ENCODE measurements at regions not wholly inside any gene's neighbourhood (a gene's known extent, or its start where the extent isn't known, plus 50 kb on each side); places are given as distances from the start of the nearest gene placed in this dataset.
A peak's percentile ranks its signal among the peaks of the same experiment; 100 is the strongest.

- POLR2A ChIA-PET (ENCODE audit: unreplicated experiment): interaction anchor here (0.7 kb wide), 1 partner anchor 970 kb away, joined by 3 read pairs; no protein-coding TSS in a partner anchor
- Histone ChIP-seq H3K4me2 (ENCODE audit: low read length) (no peak overlapping the region), H3K9ac (ENCODE audit: low read length) (no peak overlapping the region), H3K27ac (ENCODE audit: low read length) (no peak overlapping the region), H3K36me3 (ENCODE audit: low read depth, low read length) (no peaks in the 10 kb centered on the region), H3F3A (ENCODE audit: low read length, unreplicated experiment) (no peaks in the 10 kb centered on the region), H3K27me3 (ENCODE audit: low read length) (no peaks in the 10 kb centered on the region), H3K79me2 (ENCODE audit: low read length) (no peaks in the 10 kb centered on the region), H2AFZ (ENCODE audit: low read length) (no peak overlapping the region), H3K4me1 (ENCODE audit: insufficient read depth, low read length) (peaks cover 9% of the 10 kb centered on the region; the same call in 1 of the 2 replicates), H3K9me3 (ENCODE audit: low read length) (no peaks in the 10 kb centered on the region), H3K4me3 (ENCODE audit: low read length) (no peak overlapping the region), H3K9me2 (replicated peaks; ENCODE audit: low read length) (no peaks in the 10 kb centered on the region), H4K20me1 (ENCODE audit: low read length) (no peaks in the 10 kb centered on the region)
- TF ChIP-seq EZH2phosphoT487 (IDR thresholded peaks at IDR 0.05; ENCODE audit: borderline replicate concordance, low read length) (no peak), EZH2 (IDR thresholded peaks at IDR 0.05; ENCODE audit: low read length, unreplicated experiment) (no peak)
- TF ChIP-seq, protein P1, sequence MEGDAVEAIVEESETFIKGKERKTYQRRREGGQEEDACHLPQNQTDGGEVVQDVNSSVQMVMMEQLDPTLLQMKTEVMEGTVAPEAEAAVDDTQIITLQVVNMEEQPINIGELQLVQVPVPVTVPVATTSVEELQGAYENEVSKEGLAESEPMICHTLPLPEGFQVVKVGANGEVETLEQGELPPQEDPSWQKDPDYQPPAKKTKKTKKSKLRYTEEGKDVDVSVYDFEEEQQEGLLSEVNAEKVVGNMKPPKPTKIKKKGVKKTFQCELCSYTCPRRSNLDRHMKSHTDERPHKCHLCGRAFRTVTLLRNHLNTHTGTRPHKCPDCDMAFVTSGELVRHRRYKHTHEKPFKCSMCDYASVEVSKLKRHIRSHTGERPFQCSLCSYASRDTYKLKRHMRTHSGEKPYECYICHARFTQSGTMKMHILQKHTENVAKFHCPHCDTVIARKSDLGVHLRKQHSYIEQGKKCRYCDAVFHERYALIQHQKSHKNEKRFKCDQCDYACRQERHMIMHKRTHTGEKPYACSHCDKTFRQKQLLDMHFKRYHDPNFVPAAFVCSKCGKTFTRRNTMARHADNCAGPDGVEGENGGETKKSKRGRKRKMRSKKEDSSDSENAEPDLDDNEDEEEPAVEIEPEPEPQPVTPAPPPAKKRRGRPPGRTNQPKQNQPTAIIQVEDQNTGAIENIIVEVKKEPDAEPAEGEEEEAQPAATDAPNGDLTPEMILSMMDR (conservative IDR thresholded peaks at IDR 0.05; ENCODE audit: low read depth, low read length): no peak
- intact Hi-C loops (cut with micrococcal nuclease): no loop called here
- BruUV-seq (replicated peaks): no TSS peak
- ATAC-seq (no peak), DNase-seq (no peak)
- CTCF ChIA-PET: no interaction called here
Measured at GRCh38 chrX:39945709-39946108, 152.0 kb downstream of the BCOR start.

GRCh38 chrX:39946822-39947221 is 150.9 kb downstream of the BCOR start:
- H3K27me3 ChIP-seq (ENCODE audit: low read length): no peaks in the 10 kb centered on the region
- POLR2A ChIA-PET (ENCODE audit: unreplicated experiment): no interaction called here
- H3K9me3 ChIP-seq (ENCODE audit: low read length): no peaks in the 10 kb centered on the region
- no peaks in the 10 kb centered on the region for H4K20me1 ChIP-seq (ENCODE audit: low read length)
- no peaks in the 10 kb centered on the region for H3F3A ChIP-seq (ENCODE audit: low read length, unreplicated experiment)
- no peak for TF ChIP-seq EZH2phosphoT487 (IDR thresholded peaks at IDR 0.05; ENCODE audit: borderline replicate concordance, low read length)
- TF ChIP-seq, protein P1 (conservative IDR thresholded peaks at IDR 0.05; ENCODE audit: low read depth, low read length): no peak
- TF ChIP-seq EZH2 (IDR thresholded peaks at IDR 0.05; ENCODE audit: low read length, unreplicated experiment): no peak
- no TSS peak for BruUV-seq (replicated peaks)
- H3K9me2 ChIP-seq (replicated peaks; ENCODE audit: low read length): no peaks in the 10 kb centered on the region
- no peak overlapping the region for H3K9ac ChIP-seq (ENCODE audit: low read length)
- peak overlapping the region; percentile 25; the same call in 1 of the 2 replicates for H3K27ac ChIP-seq (ENCODE audit: low read length)
- CTCF ChIA-PET: no interaction called here
- H3K4me3 ChIP-seq (ENCODE audit: low read length): no peak overlapping the region
- no peaks in the 10 kb centered on the region for H3K36me3 ChIP-seq (ENCODE audit: low read depth, low read length)
- ATAC-seq (peak; percentile 77), DNase-seq (peak; percentile 77)
- no peak overlapping the region for H3K4me2 ChIP-seq (ENCODE audit: low read length)
- H3K4me1 ChIP-seq (ENCODE audit: insufficient read depth, low read length): peaks cover 9% of the 10 kb centered on the region; the same call in 1 of the 2 replicates
- H3K79me2 ChIP-seq (ENCODE audit: low read length): no peaks in the 10 kb centered on the region
- H2AFZ ChIP-seq (ENCODE audit: low read length): no peak overlapping the region
- intact Hi-C loops (cut with micrococcal nuclease): no loop called here

DNA sequence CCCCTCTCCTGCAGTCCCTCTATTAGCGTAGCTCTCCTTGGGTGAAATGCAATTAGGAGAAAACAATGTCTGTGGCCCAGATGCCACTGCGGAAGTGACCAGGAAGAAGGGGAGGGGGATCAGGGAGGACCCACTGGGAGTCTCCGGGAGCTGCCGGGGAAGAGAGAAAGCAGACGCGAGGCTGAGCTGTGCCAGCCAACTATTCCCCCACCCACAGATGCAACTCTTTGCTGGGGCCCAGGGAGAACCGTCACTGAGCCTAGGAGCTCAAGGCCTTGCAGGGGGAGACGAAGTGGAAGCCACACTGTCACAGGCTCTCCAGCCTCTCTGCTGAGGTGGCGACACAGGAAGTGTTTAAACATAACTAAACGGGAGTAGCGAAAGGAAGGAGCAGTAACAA is 149.2 kb downstream of the BCOR start:
- Histone ChIP-seq H3F3A (ENCODE audit: low read length, unreplicated experiment) (no peaks in the 10 kb centered on the region), H3K27ac (ENCODE audit: low read length) (no peak overlapping the region), H3K4me2 (ENCODE audit: low read length) (no peak overlapping the region), H3K79me2 (ENCODE audit: low read length) (no peaks in the 10 kb centered on the region), H3K4me3 (ENCODE audit: low read length) (no peak overlapping the region), H4K20me1 (ENCODE audit: low read length) (no peaks in the 10 kb centered on the region), H3K27me3 (ENCODE audit: low read length) (no peaks in the 10 kb centered on the region), H2AFZ (ENCODE audit: low read length) (no peak overlapping the region), H3K36me3 (ENCODE audit: low read depth, low read length) (no peaks in the 10 kb centered on the region), H3K4me1 (ENCODE audit: insufficient read depth, low read length) (peaks cover 19% of the 10 kb centered on the region), H3K9me2 (replicated peaks; ENCODE audit: low read length) (no peaks in the 10 kb centered on the region), H3K9me3 (ENCODE audit: low read length) (no peaks in the 10 kb centered on the region), H3K9ac (ENCODE audit: low read length) (no peak overlapping the region)
- DNase-seq (no peak), ATAC-seq (no peak)
- no TSS peak for BruUV-seq (replicated peaks)
- intact Hi-C loops (cut with micrococcal nuclease): no loop called here
- POLR2A ChIA-PET (ENCODE audit: unreplicated experiment): no interaction called here
- CTCF ChIA-PET: no interaction called here
- TF ChIP-seq, protein P1 (conservative IDR thresholded peaks at IDR 0.05; ENCODE audit: low read depth, low read length): no peak
- no peak for TF ChIP-seq EZH2 (IDR thresholded peaks at IDR 0.05; ENCODE audit: low read length, unreplicated experiment)
- no peak for TF ChIP-seq EZH2phosphoT487 (IDR thresholded peaks at IDR 0.05; ENCODE audit: borderline replicate concordance, low read length)
